ENCODE measurements at regions not wholly inside any gene's neighbourhood (a gene's known extent, or its start where the extent isn't known, plus 50 kb on each side); places are given as distances from the start of the nearest gene placed in this dataset.
"Not testable (repeated sequence)": the region's sequence is repeated elsewhere in the genome, so short reads cannot be mapped to it uniquely, and the experiment has no call there.

DNA sequence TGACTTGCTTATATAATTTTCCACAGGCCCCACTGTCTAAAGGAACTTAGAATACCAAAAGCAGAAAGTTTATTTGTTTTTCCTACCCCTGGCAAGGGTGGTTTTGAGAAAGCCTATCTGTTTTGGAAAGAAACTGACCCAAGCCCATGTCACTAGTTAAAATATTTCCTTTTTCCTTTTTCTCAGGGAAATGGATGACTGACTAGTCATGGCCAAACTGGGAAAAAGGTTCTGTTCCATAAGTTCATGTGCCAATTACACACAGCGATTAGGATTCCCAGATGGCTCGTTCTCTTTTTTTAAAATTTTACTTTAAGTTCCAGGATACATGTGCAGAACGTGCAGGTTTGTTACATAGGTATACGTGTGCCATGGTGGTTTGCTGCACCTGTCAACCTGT lies 157.8 kb downstream of the IGLL1 start:
- TF ChIP-seq CTCF (IDR thresholded peaks at IDR 0.05; ENCODE audit: insufficient read depth, low read length, poor library complexity, severe bottlenecking); EZH2phosphoT487 (conservative IDR thresholded peaks at IDR 0.05; ENCODE audit: low read length): not testable (repeated sequence)
